ENCODE measurements at regions not wholly inside any gene's neighbourhood (a gene's known extent, or its start where the extent isn't known, plus 50 kb on each side); places are given as distances from the start of the nearest gene placed in this dataset.

DNA sequence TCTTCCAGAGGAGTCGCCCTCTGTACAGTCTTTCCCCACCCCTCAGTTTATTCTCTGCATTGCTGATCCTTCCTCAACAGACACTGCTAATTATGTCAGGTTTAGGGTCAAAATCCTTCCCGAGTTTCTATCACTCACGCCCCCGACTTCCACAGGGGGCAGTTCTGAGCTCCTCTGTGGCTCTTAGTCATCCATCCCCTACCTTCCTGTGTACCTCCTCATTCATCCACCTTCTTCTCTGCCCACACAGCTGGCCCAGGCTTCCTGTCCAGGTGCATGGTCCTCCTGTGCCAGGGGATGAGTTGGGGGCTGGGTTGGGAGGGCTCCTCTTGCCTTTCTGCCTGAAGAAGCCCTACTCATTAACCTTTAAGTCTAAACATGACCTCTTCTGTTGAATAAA lies 202.9 kb downstream of the ARL4C start:
- intact Hi-C loops (cut with DNase I): no loop called here
- DNase-seq: no peak

- DNase-seq: no peak
- intact Hi-C loops (cut with DNase I): no loop called here
These were observed 204.0 kb downstream of the ARL4C start for GRCh38 chr2:234292962-234293243.

DNA sequence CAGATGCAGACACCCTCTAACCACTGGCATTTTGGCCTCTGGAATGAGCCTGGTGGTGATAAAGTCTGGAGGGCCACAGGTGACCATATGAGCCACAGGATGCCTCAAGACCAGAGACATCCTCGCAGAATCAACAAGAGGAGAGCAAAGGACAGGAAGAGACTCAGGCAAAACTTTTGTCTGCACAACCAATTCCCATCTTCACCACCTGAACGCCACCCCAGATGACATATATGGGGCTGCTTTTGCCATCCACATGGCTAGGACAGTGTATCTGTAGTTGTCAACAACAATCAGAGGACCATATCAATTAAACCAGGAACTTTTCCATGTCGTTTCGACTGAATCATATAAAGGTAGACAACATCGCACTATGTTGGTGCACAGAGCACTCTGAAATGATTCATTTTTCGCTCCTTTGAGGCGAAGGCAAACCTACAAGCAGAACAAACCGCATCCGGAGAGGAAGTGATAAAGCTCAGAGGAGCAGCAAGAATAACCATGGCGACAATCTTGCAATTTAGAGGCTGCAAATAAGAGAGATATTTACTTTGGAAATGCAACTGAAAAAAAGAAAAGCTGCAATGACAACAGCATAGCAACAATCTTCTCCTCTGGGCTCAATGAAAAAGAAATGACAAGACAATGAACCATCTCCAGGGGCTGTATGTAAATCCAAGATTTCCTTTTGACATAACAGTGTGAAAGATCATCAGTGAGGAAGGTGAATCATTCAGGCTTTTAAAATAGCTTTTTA lies 204.5 kb downstream of the ARL4C start:
- intact Hi-C loops (cut with DNase I): no loop called here
- DNase-seq: peak in 3 of 42 donors; percentile 8 to 26 (median 13)

DNA sequence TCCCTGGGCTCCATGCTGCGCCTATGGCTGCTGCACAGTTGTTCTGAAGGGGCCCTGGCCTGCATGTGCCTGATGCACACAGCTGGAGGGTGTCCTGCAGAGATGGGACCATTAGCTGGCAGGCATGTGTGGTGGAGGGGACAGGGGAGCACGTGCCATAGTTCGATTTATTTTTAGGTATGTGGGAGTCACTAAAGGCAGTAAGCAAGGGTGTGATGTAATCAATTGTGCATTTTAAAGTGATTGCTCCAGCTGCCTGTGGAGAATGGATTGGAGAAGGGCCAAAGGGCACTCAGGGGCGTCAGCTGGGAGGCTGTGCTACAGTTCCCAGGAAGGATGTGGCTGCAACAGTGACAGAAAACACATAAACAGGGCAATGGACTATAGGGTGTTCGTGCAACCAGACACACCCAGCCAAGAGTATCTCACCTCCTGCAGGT lies 205.1 kb downstream of the ARL4C start:
- DNase-seq: no peak
- intact Hi-C loops (cut with DNase I): no loop called here

- intact Hi-C loops (cut with DNase I): no loop called here
- DNase-seq: no peak
These were observed 206.2 kb downstream of the ARL4C start for GRCh38 chr2:234290671-234291070.

DNA sequence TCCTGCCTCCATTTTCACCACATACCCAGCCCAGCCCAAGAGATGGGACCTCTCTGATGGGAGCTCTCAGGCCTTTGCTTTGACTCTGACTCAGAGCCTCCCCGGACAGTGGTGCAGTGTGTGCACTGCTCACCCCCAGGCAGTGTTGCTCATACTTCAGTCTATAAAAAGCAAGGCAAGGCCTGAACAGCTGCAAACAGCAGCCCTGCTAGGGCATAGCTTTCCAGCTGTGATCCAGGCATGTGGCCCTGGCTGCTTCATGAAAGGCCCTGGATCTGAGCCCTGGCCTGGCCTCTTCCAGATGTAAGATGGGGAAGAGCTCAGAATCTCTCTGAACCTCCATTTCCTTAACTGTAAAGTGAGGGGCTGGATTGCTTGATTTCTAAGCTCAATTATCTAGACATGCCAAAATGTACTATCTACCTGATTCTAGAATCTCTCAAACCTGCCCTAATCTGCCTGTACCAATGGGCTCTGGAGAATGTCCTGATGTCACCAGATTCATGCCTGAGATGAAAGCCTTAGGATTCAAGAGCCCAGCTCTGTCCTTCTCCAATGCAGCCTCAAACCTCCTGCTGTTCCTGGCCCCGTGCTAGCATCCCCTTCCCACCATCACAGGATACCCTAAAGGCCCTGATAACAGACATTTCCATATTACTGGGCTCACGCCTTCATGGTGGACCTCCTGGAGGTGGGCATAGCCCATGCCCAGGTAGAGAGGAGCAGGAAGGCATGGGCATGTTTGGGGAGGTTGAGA lies 206.9 kb downstream of the ARL4C start:
- intact Hi-C loops (cut with DNase I): no loop called here
- no peak for DNase-seq

DNA sequence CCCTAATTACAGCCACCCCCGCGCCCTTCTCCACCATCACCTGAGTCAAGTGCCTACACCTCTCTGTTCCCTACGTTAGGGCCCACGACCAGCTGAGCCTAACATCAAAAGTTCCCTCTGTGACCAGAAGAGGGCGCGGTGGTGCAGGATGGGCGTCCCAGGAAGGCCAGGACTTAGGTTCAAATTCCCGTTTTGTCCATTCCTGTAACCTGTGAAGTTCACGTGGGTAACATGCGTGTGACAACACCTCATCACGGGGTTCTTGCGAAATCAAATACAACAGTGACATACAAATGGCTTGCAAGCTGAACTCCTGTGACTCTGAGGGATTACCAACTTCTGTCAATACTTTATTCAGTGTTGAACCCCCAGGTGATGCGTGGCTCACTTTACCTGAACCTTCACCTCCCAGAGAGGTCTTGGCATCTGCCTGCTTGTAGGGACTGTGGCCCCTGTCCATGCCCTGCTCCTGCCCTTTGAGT lies 207.9 kb downstream of the ARL4C start:
- DNase-seq: peak in 40 of 42 donors; percentile 23 to 86 (median 60)
- intact Hi-C loops (cut with DNase I): no loop called here

DNA sequence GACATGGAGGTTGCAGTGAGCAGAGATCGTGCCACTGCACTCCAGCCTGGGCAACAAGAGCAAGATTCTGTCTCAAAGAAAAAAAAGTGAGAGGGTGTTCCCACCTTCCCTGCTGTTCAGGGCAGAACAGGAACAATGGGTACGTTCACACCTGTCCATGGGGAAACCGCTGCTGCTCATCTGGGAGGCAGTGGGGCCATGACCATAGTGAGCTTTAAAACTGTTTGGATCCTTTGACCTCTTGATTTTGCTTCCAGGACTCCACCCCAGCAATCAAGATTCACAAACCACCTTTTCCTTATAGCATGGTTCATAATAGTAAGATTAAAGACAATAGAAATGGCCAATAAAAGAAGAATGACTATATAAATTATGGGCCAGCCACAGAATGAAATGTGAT lies 209.2 kb downstream of the ARL4C start:
- intact Hi-C loops (cut with DNase I): no loop called here
- no peak for DNase-seq

- no peak for DNase-seq
- intact Hi-C loops (cut with DNase I): no loop called here
These were observed 209.9 kb downstream of the ARL4C start for GRCh38 chr2:234286956-234287355.

DNA sequence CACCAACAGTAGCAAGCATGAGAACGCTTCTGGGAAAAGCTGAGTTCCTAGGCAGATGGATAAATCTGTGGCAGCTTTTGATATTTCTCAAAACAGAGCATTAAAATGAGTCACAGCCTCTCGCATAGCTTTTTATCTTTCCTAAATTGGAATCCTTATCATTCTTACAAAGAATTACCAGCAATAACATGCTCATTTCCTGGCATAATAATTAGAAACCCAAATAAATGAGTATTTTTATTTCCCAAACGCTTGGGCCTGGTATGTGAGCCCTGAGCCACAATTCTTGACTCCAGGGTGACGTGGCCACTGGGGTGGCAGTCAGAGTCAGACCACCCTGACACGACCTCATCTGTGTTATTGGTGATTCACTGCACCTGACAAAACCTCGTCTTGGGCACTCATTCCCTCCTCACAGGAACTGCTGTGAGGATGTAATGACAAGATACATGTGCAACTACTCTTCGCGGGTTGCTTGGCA lies 210.7 kb downstream of the ARL4C start:
- no peak for DNase-seq
- intact Hi-C loops (cut with DNase I): no loop called here

- no peak for DNase-seq
- intact Hi-C loops (cut with DNase I): no loop called here
These were observed 211.3 kb downstream of the ARL4C start for GRCh38 chr2:234285541-234285940.

GRCh38 chr2:234279637-234280036 lies 217.2 kb downstream of the ARL4C start:
- intact Hi-C loops (cut with DNase I): no loop called here

GRCh38 chr2:234278556-234279255 lies 218.2 kb downstream of the ARL4C start:
- intact Hi-C loops (cut with DNase I): no loop called here
- DNase-seq: peak in 1 of 42 donors; percentile 13

More at GRCh38 chr2:234279637-234280036, 217.2 kb downstream of the ARL4C start:
- no peak for DNase-seq

- intact Hi-C loops (cut with DNase I): no loop called here
- peak in 1 of 42 donors; percentile 17 for DNase-seq
These were observed 221.4 kb downstream of the ARL4C start for GRCh38 chr2:234275515-234275914.

DNA sequence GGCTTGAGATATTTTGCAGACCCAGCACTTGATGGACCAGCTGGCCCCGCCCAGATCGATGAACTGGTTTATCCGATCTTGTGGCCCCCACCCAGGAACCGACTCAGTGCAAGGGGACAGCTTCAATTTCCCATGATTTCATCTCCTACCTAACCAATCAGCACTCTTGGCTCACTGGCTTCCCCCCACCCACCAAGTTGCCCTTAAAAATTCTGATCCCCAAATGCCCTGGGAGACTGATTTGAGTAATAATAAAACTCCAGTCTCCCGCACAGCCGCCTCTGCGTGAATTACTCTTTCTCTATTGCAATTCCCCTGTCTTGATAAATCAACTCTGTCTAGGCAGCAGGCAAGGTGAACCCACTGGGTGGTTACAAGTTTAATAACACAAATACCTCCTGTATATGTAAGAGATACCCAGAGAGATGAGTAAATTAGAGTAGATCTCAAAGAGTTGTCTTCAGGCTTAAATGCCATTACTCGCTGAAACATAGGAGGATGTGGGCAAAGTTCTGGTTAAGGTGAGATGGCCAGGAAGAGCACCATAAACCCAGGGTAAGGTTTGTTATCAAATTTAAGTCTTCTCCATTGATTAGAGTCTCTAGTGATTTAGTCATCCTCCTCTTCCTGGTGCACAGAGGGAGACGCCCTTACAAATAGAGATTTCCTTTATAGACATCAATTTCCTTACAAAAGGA lies 222.8 kb downstream of the ARL4C start:
- peak in 1 of 42 donors; percentile 14 for DNase-seq
- intact Hi-C loops (cut with DNase I): no loop called here

- peak in 1 of 42 donors; percentile 3 for DNase-seq
- intact Hi-C loops (cut with DNase I): no loop called here
These were observed 221.8 kb downstream of the SPP2 start for GRCh38 chr2:234272069-234272850.

DNA sequence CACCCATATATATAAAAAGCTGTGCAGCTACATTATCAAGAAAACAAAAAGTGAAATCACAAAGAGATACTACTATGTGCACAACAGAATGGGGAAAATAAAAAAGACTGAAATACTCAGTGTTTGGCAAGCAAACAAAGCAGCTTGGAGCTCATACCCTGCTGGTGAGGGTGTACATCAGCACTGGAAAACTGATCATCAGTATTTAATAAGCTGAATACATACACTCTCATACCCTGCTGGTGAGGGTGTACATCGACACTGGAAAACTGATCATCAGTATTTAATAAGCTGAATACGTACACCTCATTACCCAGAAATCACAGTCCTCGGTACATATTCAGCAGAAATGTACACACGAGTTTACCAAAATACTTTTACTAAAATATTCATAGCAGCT lies 220.8 kb downstream of the SPP2 start:
- intact Hi-C loops (cut with DNase I): no loop called here
- DNase-seq: no peak

DNA sequence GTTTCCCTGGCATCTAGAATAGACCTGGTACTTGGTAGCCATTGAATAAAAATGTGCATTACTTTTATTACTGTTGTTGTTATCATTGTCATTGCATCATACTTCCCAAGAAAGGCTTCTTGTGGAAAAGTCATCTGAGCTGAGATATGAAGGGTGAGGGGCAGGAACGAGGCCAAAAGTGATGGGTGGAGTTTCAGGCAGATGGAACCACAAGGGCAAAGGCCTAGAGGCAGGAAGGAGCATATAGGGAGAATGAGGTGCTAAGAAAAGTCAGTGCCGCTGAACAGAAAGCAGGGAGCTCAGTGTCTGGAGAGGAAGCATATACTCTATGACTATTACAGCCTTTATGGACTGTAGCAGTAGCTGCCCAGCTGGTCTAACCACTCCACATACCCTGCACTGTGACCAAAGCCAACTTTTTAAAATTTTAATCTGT lies 219.3 kb downstream of the SPP2 start:
- no peak for DNase-seq
- intact Hi-C loops (cut with DNase I): no loop called here

Measured in head of caudate nucleus (tissue), 42 donors.